ENCODE measurements at regions not wholly inside any gene's neighbourhood (a gene's known extent, or its start where the extent isn't known, plus 50 kb on each side); places are given as distances from the start of the nearest gene placed in this dataset.

GRCh38 chr13:78845656-78846365 is 186.9 kb upstream of the OBI1 start:
- DNase-seq, result no peak

- DNase-seq, result no peak
Measured at GRCh38 chr13:78844106-78844505, 185.2 kb upstream of the OBI1 start.

DNA sequence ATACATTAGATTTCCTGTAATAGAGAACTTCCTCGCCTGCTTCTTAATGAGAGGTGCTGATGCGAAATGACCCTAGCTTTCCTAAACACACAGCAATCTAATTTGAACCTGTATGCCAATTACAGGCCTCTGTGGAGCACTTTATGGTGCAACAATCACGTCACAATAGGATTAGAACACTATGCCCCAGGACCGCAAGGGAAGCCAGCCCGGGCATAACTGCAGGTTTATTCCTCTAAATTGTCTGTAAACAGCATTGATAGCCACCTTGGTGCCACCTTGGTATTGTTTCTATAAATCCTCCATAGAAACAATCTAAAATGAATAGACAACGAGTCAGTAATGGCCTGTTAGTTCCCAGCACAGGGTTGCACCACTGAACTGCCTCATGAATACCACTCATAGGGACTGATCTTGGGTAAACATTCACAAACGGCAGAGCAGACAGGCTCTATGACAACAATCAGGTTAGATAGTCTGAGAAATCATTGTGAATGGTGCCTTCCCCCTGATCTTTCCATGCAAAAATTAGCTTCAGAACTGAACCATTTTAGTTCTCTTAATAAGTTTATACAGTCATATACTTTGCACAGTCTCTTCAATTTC is 182.5 kb upstream of the OBI1 start:
- DNase-seq, result peak; percentile 59

DNA sequence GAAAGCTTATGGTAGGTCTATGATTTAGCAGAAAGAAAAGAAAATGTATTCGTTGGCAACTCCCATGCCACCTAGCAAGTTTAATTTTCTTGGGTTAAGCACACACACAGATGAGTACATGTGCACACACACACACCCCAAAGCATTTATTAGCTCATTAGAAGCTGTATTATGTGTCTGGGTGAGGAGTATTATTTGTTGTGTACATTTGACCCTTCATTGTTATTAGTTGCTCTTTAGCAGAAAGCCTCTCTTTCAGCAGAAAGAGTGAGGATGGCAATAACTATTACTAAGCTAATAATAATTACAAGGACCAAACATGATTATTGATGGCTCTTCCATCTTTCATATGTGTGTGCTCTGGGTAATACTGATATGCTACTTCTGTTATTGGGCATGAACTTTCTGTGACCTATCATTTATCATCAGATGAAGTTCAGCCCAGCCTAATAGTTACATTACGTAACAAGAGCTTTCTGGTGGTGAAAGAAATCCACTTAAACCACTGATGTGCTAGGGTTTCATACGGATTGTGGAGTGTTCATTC is 177.4 kb upstream of the OBI1 start:
- no peak for DNase-seq

DNA sequence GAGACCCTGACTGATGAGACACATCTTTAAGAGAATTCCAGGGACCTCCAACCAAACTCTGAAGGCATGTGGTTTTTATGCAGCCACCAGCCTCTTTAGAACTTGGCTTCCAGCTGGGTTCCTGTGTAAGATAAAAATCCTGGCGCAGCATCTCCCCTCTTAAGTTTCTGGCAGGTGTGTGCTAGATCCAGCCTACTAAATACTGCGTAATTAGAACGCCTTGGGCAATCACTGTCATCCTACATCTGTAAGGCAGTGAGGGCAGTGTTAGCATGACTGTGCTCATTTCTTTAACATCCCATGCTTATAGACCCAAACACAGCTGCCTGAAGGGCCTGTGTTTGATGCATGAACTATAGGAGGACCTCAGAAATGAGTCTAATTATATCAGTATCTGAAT is 173.5 kb upstream of the OBI1 start:
- peak; percentile 3 for DNase-seq

DNA sequence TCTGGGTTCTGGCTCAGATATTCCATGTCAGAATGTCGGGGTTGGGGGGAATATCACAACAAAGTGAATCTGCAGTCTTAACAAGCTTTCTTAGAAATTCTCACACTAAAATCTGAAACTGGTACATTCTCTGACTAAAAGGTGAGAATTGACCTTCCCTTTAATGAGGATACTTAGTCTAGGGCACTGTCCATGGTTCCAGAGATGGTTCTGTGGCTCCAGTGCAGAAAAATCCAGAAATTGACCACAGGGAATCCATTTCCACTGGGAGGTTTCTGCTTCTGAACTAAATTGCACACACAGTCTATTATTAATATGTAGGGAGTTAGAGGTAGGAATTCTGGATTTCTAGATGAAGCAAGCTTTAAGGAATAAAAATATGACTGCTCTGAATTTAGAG is 171.6 kb upstream of the OBI1 start:
- no peak for DNase-seq

GRCh38 chr13:78829821-78830220 is 170.9 kb upstream of the OBI1 start:
- no peak for DNase-seq

- DNase-seq, result no peak
Measured at GRCh38 chr13:78827471-78827870, 168.5 kb upstream of the OBI1 start.

DNA sequence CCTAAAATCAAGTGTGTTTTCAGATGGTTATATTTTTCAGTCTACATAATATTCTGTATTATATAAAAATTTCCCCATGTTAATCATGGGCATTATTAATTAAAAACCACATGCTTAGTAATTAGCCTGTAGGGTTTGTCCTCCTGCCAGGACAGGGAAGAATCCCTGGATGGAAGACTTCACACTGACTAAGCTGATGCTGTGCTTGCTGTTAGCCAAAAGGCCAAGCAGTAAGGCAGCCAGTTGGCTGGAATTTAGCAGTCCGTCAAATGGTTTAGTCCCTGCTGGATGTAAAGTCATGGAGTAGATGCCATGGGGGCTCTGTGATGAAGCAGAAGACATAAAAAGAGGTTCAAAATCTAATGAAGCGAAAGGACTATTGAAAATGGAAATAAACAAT is 168.0 kb upstream of the OBI1 start:
- DNase-seq, result no peak

DNA sequence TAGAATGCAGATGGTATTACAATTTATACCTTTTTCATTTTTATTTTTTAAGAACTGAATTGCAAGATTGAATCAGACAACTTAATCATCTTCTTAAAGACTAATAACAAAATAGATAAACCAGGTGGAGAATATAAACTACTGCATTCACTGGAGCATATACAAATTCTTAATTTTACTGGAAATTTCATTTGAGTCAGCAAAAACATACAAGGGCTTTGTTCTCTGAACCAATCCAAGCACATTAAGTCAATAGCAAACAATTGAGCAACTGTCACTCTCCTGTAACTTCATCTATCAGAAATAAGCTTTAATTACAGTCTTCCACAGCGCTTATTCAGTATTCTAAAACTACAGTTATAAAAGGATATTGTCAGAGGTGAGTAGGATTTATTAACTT is 167.4 kb upstream of the OBI1 start:
- no peak for DNase-seq

DNA sequence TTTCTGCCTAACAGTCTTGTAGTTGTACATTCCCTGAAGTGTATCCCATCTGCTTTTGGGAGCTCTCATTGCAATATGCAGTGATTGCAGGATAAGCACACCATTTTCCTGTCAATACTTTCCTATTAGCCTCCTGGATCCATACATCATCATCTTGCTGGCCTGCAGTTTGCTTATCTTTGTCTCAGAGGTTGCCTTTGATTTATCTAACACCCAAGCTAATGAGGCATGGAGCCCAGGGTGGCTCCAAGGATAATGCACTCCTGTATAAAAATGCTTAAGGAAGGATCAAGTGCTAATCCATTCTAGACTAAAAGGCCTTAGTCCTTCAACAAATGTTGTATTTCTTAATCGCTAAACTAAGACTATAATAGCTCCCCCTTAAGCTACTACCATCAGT is 161.6 kb upstream of the OBI1 start:
- no peak for DNase-seq

DNA sequence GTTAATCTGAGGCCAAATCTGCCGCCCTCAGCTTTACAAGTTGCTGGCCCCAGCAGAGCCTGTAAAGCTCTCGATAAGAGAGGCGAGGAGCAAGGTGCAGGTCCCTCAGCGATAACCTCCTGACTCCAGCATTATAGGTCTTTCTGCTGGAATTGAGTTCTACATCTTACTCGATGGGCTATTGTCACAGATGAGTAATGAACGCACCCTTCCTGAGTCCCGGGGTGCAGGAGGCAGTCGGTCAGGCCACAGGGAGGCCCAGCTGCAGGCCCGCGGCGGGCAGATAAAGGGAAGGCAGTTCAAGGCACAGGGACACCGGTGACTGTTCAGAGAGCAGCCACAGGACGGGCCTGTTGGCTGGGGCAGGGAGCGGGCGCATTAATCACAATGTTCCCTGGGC is 157.6 kb upstream of the OBI1 start:
- DNase-seq, result no peak

DNA sequence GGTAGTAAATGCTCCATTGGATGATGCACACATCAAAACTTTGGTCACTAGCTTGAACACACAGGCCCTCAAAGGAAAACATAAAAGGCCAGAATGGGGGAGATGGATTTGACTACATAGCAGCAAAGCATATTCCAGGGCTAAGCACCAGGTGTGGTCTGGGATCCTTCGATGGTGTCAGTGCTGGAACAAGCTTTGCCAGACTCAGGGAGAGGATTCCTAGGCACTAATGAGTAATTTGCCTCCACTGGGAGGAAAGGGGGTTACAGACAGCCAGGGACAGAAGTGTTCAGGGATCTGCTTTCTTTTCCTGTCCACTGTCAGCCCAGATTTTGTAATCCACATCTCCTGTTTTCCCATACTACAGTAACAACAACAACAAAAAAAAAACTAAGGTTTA is 157.2 kb upstream of the OBI1 start:
- no peak for DNase-seq

DNA sequence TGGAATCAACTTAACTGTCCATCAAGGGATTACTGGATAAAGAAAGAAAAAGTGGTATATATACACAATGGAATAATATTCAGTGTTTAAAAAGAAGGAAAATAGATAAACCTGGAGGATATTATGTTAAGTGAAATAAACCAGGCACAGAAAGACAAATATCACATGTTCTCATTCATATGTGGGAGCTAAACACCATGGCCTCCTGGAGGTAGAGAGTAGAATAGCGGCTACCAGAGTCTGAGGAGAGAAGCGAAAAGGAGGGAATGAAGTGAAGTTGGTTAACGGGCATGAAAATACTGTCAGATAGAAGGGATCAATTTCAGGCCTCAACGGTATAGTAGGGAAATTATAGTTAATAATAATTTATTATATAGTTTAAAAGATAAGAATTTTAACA is 147.5 kb upstream of the OBI1 start:
- no peak for DNase-seq

- no peak for DNase-seq
Measured at GRCh38 chr13:78802912-78803311, 144.0 kb upstream of the OBI1 start.

- peak; percentile 34 for DNase-seq
Measured at GRCh38 chr13:78787190-78787589, 128.2 kb upstream of the OBI1 start.

DNA sequence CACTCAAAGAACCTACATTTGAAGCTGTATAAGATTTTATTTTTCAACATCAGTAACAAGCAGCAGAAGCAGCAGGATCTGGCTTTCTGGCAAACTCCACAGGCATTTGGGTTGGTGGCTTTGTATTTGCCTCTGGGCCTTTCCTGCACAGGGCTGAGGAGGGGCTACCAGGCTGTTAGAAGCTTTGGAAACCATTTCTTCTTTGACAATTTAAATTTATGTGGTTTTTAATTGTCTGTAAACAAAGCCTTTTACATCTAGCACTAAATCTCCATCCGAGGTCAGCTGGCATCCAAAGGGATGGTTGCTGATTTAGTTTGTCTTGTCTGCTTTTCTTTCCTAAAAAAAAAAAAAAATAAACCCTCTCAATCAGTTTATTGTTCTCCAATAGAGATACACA is 127.5 kb upstream of the OBI1 start:
- DNase-seq, result no peak

DNA sequence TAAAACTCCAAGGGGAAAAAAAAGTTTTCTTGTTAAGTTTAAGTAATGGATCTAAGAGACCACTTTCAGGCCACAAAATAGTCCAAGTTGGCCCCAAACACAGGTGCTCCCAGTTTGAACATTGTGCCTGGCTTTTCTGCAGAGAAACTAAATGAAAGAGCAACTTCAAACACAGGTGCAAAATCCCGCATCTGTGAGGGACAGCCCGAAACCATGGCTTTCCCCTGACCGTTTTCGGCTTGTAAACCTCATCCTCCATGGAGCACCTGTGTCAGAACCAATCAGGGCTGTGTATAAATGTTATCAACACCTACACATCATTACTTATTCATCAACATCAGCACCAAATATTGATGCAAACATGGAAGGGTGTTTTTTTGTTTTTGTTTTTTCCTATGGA is 126.8 kb upstream of the OBI1 start:
- no peak for DNase-seq

DNA sequence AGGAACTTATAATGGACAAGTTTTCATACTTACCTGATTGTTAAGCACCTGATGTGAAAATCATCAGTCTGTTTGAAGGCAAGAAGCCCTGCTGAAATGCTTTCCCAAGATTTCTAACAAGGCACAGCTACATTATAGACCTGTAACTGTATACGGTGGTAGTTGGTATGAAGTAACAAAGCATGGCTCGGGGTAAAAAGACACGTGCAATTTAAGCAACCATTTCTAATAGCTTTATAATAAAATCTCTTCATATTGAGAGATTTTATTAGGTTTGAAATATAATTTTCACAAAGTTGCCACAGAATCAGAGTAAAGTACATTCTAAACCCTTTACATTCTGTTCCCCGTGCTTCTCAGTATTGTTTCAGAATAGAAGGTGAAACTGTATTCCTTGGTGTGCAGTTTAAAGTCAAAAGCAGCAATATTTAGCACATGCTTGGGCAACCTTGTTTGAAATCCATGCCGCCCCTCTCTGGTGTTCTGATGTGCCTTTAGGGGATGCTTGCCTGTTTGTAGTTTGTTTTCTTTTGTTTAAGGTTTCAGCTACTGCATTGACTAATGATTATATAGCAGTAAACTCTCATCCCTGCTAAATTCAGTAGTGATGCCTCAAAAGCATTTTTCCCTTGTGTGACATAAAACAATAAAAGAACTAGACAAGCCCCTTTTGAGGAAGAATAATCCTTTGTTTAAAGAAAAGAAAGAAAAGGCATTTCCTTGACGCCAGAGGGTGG is 125.2 kb upstream of the OBI1 start:
- DNase-seq, result no peak

DNA sequence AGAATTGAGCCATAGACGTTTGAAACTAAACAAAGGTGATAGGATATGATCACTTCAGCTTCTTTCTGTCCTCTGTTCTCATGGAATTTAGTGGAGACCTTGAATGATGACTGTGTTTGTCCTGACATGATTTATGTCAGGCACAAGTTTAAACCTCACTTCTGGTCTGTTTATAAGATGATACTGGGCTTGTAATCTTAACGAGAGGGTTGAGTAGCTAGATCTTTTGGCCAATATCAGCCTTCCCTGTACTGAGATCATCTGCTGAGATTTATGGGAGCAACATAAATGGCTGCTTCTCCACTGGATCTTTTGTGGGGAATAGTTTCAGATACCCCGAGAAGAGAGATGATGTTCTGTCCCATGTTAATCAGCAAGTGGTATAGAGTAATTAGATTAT is 121.8 kb upstream of the OBI1 start:
- DNase-seq, result no peak

DNA sequence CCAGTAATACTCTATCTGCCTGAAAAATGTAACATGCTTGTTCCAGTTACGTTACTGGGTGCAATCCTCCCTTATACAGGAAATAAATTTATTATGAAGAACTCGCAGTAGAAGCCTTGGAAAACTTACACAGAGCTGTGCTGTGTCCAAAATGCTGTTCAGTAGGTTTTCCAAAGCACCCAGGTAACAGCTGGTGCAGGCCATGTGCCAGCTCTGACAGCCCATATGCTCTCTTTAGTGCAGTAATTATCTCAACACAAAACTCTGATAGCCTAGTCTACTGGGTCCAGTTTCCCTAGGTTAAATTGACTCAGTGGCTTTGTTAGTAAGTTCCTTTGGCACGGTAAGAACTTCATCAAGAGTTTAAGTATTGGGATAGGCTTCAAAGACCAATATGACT is 120.7 kb upstream of the OBI1 start:
- DNase-seq, result no peak

DNA sequence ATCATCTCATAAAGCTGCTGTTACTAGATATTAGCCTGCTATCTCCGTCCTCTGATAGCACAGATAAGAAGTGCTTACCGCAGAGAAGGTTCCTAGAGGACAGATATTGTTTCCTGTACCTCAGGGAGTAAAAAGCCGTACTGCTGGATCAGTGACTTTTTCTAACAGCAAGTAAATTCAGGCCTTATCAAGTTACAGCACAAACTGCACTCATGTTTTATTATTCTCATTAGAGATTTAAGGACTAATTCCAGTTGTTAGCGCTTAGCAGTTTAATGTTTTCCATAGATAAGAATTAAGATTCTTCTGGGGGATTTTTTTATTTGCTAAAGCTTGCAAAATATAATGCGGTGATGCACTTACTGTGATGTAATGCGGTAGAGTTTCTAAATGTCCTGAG is 119.0 kb upstream of the OBI1 start:
- no peak for DNase-seq

GRCh38 chr13:78777396-78777795 is 118.4 kb upstream of the OBI1 start:
- DNase-seq, result no peak

DNA sequence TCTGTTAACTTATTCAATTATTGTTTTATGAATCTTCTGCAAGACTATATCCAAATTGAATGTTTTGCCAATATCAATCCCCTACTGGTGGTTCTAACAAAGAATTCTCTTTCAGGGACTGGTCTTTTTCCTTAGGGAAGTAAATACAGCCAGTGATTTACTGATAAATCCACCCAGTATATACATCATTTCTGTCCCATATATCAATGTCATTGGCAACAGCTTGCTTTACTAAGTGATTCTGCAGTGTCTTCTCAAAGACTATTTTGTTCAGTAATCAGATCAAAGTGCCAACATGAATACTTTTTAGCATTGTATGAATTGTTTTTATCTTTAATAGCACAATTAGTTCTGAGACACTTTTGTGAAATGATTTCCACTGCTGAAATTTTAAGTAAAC is 114.0 kb upstream of the OBI1 start:
- no peak for DNase-seq

All from SHP77 treated with DMSO at 0.1 percent for 48 hours (cell line).